Fibroblast of skin of scalp (primary cell): ENCODE measurements at regions not wholly inside any gene's neighbourhood (a gene's known extent, or its start where the extent isn't known, plus 50 kb on each side); places are given as distances from the start of the nearest gene placed in this dataset.
A peak's percentile ranks its signal among the peaks of the same experiment; 100 is the strongest.

Experiments used
- DNase-seq: peaks from one replicate; pipeline ENCODE4 v3.0.0-alpha.2; 2013

GRCh38 chr17:413016-413350 is 60.4 kb upstream of the RPH3AL start:
- no peak for DNase-seq

GRCh38 chr17:412211-413015 is 59.8 kb upstream of the RPH3AL start:
- peak; percentile 68 for DNase-seq

- DNase-seq = no peak
Observed at GRCh38 chr17:411421-412120, 59.0 kb upstream of the RPH3AL start.

- DNase-seq = peak; percentile 36
Observed at GRCh38 chr17:410543-411401, 58.2 kb upstream of the RPH3AL start.

- DNase-seq = peak; percentile 98
Observed at GRCh38 chr17:409848-410542, 57.4 kb upstream of the RPH3AL start.

- DNase-seq = no peak
Observed at GRCh38 chr17:409308-409847, 56.8 kb upstream of the RPH3AL start.

- no peak for DNase-seq
Observed at GRCh38 chr17:404703-405102, 52.1 kb upstream of the RPH3AL start.
